T-cell (primary cell): ENCODE measurements at regions not wholly inside any gene's neighbourhood (a gene's known extent, or its start where the extent isn't known, plus 50 kb on each side); places are given as distances from the start of the nearest gene placed in this dataset.

Source experiments
- ATAC-seq, 4 experiments: fragments of 200-7000 bp in 3 of 4; fragments of 150-1000 bp in 1 of 4; cut with Tn5 transposase; replicated peaks in 1 of 4; 1 replicate in 3 of 4; 2 replicates in 1 of 4; pipeline ENCODE4 v1.10.0; 2021; ENCODE audit warnings: moderate library complexity in 3 of 4, mild to moderate bottlenecking in 2 of 4, moderate number of reproducible peaks in 1 of 4
- CTCF ChIA-PET, 2 donors: fragments of 300-600 bp; sonication (Branson Sonifier 250); formaldehyde crosslinking; loops; one replicate each; lab custom pipeline; 2022; ENCODE audit warnings: antibody characterized with exemption in 2 of 2; lab: Charles Lee
- POLR2A ChIA-PET, 2 donors: fragments of 300-600 bp; sonication (Branson Sonifier 250); formaldehyde crosslinking; loops; one replicate each; lab custom pipeline; 2022; ENCODE audit warnings: antibody characterized with exemption in 2 of 2; lab: Charles Lee
- DNase-seq, 35 experiments: peaks; one replicate each; pipeline versions ENCODE4 v3.0.0 to v3.0.0-alpha.2; 2013 to 2023
- H3K27ac ChIP-seq: one replicate; pipeline ENCODE4 v1.5.1; 2013; ENCODE audit warnings: low read length
- H3K27me3 ChIP-seq, 2 experiments: replicated peaks in 1 of 2; 1 replicate in 1 of 2; 2 replicates in 1 of 2; pipeline versions ENCODE4 v1.6.1 to v1.7.0; 2013; ENCODE audit warnings: low read length in 1 of 2, mixed read lengths in 1 of 2; ENCODE audit not compliant: control insufficient read depth in 2 of 2, insufficient read depth in 2 of 2; ENCODE audit errors: extremely low read depth in 1 of 2
- H3K36me3 ChIP-seq, 2 donors: 1 replicate in 1 of 2; 2 replicates in 1 of 2; pipeline versions ENCODE4 v1.6.1 to v1.7.0; 2013; ENCODE audit warnings: low read length in 1 of 2; ENCODE audit not compliant: control insufficient read depth in 2 of 2, insufficient read depth in 1 of 2; ENCODE audit errors: extremely low read depth in 1 of 2
- H3K4me1 ChIP-seq, 2 experiments: 1 replicate in 1 of 2; 2 replicates in 1 of 2; pipeline versions ENCODE4 v1.6.1 to v1.7.0; 2013; ENCODE audit warnings: low read length in 2 of 2, mixed read lengths in 1 of 2; ENCODE audit not compliant: insufficient read depth in 2 of 2, control insufficient read depth in 1 of 2; ENCODE audit errors: extremely low read depth in 1 of 2
- H3K4me3 ChIP-seq, 2 donors: 1 replicate in 1 of 2; 2 replicates in 1 of 2; pipeline versions ENCODE4 v1.5.1 to v1.7.0; 2013; ENCODE audit warnings: mild to moderate bottlenecking in 2 of 2, low read length in 1 of 2, moderate library complexity in 1 of 2; ENCODE audit not compliant: control insufficient read depth in 1 of 2; ENCODE audit errors: extremely low read depth in 1 of 2
- H3K9me3 ChIP-seq: 2 replicates; pipeline ENCODE4 v1.7.0; 2013
- H3K27ac Mint-ChIP-seq, 2 donors: one replicate each; pipeline ENCODE4 v1.8.0; 2020 to 2021; ENCODE audit warnings: mild to moderate bottlenecking in 2 of 2, mixed read lengths in 2 of 2
- H3K27me3 Mint-ChIP-seq, 2 donors: one replicate each; pipeline ENCODE4 v1.8.0; 2021 to 2022; ENCODE audit warnings: mixed read lengths in 2 of 2
- H3K36me3 Mint-ChIP-seq: one replicate; pipeline ENCODE4 v1.8.0; 2021; ENCODE audit warnings: mixed read lengths
- H3K4me1 Mint-ChIP-seq, 3 donors: one replicate each; pipeline ENCODE4 v1.8.0; 2020 to 2022; ENCODE audit warnings: mixed read lengths in 3 of 3, mild to moderate bottlenecking in 1 of 3
- H3K4me3 Mint-ChIP-seq, 3 donors: one replicate each; pipeline ENCODE4 v1.8.0; 2020 to 2022; ENCODE audit warnings: mild to moderate bottlenecking in 3 of 3, mixed read lengths in 3 of 3, moderate library complexity in 3 of 3
- H3K9me3 Mint-ChIP-seq, 3 donors: one replicate each; pipeline ENCODE4 v1.8.0; 2020 to 2022; ENCODE audit warnings: mixed read lengths in 3 of 3
- whole genome bisulfite sequencing: methylation state at CpG from one replicate; pipeline ENCODE4 v1.1.5; 2013; ENCODE audit warnings: missing lambda C conversion rate; ENCODE audit not compliant: insufficient coverage; 5-methylcytosine and 5-hydroxymethylcytosine counted together

- Histone ChIP-seq H3K9me3 (no peaks in the 10 kb centered on the region), H3K27ac (no peak overlapping the region), H3K4me1 (no peaks in the 10 kb centered on the region), H3K27me3 (no peaks in the 10 kb centered on the region), H3K4me3 (no peak overlapping the region), H3K36me3 (no peaks in the 10 kb centered on the region)
- WGBS, result no CpG with 5 or more reads among the region's 2 CpGs
- Mint-ChIP-seq H3K9me3 (peaks cover 3 to 16% (median 6%) of the 10 kb centered on the region in 3 donors), H3K4me3 (no peak overlapping the region), H3K4me1 (no peaks in the 10 kb centered on the region), H3K27ac (no peak overlapping the region), H3K36me3 (no peaks in the 10 kb centered on the region), H3K27me3 (no peaks in the 10 kb centered on the region)
- ChIA-PET CTCF (no interaction called here), POLR2A (no interaction called here)
- ATAC-seq (no peak), DNase-seq (no peak)
Observed at GRCh38 chr13:63492604-63493003, 2077.0 kb upstream of the PCDH20 start.

GRCh38 chr13:63490149-63490548, 2074.5 kb upstream of the PCDH20 start:
- Histone ChIP-seq H3K27ac (no peak overlapping the region), H3K27me3 (no peaks in the 10 kb centered on the region), H3K4me1 (no peaks in the 10 kb centered on the region), H3K9me3 (no peaks in the 10 kb centered on the region), H3K4me3 (no peak overlapping the region), H3K36me3 (no peaks in the 10 kb centered on the region)
- DNase-seq (no peak), ATAC-seq (no peak)
- WGBS, result no CpG with 5 or more reads among the region's 1 CpG
- no peak overlapping the region for H3K27ac Mint-ChIP-seq
- no peak overlapping the region for H3K4me3 Mint-ChIP-seq
- H3K27me3 Mint-ChIP-seq, result no peaks in the 10 kb centered on the region
- peaks cover 8 to 14% (median 8%) of the 10 kb centered on the region in 3 donors for H3K9me3 Mint-ChIP-seq
- ChIA-PET POLR2A (no interaction called here), CTCF (no interaction called here)
- no peaks in the 10 kb centered on the region for H3K36me3 Mint-ChIP-seq
- H3K4me1 Mint-ChIP-seq, result no peaks in the 10 kb centered on the region

- no peaks in the 10 kb centered on the region for H3K4me1 Mint-ChIP-seq
- POLR2A ChIA-PET, result no interaction called here
- ATAC-seq, result no peak
Observed at GRCh38 chr13:63481334-63481733, 2065.7 kb upstream of the PCDH20 start.

GRCh38 chr13:63472711-63473110, 2057.1 kb upstream of the PCDH20 start:
- Histone ChIP-seq H3K27me3 (no peaks in the 10 kb centered on the region), H3K27ac (no peak overlapping the region), H3K36me3 (no peaks in the 10 kb centered on the region), H3K4me1 (no peaks in the 10 kb centered on the region), H3K9me3 (no peaks in the 10 kb centered on the region), H3K4me3 (no peak overlapping the region)
- no CpG with 5 or more reads among the region's 1 CpG for WGBS
- DNase-seq (no peak), ATAC-seq (no peak)
- Mint-ChIP-seq H3K27ac (no peak overlapping the region), H3K4me1 (no peaks in the 10 kb centered on the region), H3K9me3 (peaks cover 14 to 23% (median 17%) of the 10 kb centered on the region in 3 donors), H3K4me3 (no peak overlapping the region), H3K27me3 (no peaks in the 10 kb centered on the region), H3K36me3 (no peaks in the 10 kb centered on the region)
- ChIA-PET POLR2A (no interaction called here), CTCF (no interaction called here)

More at GRCh38 chr13:63481334-63481733, 2065.7 kb upstream of the PCDH20 start:
- no peak overlapping the region for H3K4me3 ChIP-seq
- CTCF ChIA-PET, result no interaction called here
- DNase-seq, result no peak
- H3K4me1 ChIP-seq, result no peaks in the 10 kb centered on the region
- Mint-ChIP-seq H3K9me3 (peaks cover 5 to 15% (median 14%) of the 10 kb centered on the region in 3 donors), H3K27me3 (no peaks in the 10 kb centered on the region), H3K27ac (no peak overlapping the region), H3K36me3 (no peaks in the 10 kb centered on the region), H3K4me3 (no peak overlapping the region)
- H3K27me3 ChIP-seq, result no peaks in the 10 kb centered on the region
- no peaks in the 10 kb centered on the region for H3K9me3 ChIP-seq
- H3K27ac ChIP-seq, result no peak overlapping the region
- no peaks in the 10 kb centered on the region for H3K36me3 ChIP-seq

GRCh38 chr13:63463782-63464610, 2048.3 kb upstream of the PCDH20 start:
- ATAC-seq, result no peak
- H3K4me1 ChIP-seq, result no peaks in the 10 kb centered on the region
- no peak for DNase-seq
- H3K27ac Mint-ChIP-seq, result no peak overlapping the region
- H3K9me3 ChIP-seq, result no peaks in the 10 kb centered on the region
- ChIA-PET POLR2A (interaction anchor here (0.6 kb wide), 2 partner anchors 264 to 1589 kb away, joined by 3 to 4 read pairs; no protein-coding TSS in a partner anchor), CTCF (no interaction called here)
- peaks cover 7 to 20% (median 19%) of the 10 kb centered on the region in 3 donors for H3K9me3 Mint-ChIP-seq
- no peaks in the 10 kb centered on the region for H3K36me3 Mint-ChIP-seq
- H3K4me3 ChIP-seq, result no peak overlapping the region
- H3K27me3 Mint-ChIP-seq, result no peaks in the 10 kb centered on the region
- no peaks in the 10 kb centered on the region for H3K36me3 ChIP-seq
- H3K4me3 Mint-ChIP-seq, result no peak overlapping the region
- WGBS, result 67% methylated on average over 1 of the region's 1 CpG
- no peaks in the 10 kb centered on the region for H3K27me3 ChIP-seq
- H3K27ac ChIP-seq, result no peak overlapping the region
- H3K4me1 Mint-ChIP-seq, result no peaks in the 10 kb centered on the region

- no peaks in the 10 kb centered on the region for H3K4me1 Mint-ChIP-seq
- peaks cover 0 to 16% (median 8%) of the 10 kb centered on the region in 3 donors for H3K9me3 Mint-ChIP-seq
- no peak overlapping the region for H3K27ac Mint-ChIP-seq
- DNase-seq (no peak), ATAC-seq (no peak)
- H3K4me3 ChIP-seq, result no peak overlapping the region
- no CpG with 5 or more reads among the region's 2 CpGs for WGBS
- H3K9me3 ChIP-seq, result no peaks in the 10 kb centered on the region
- CTCF ChIA-PET, result no interaction called here
- H3K4me1 ChIP-seq, result no peaks in the 10 kb centered on the region
- H3K4me3 Mint-ChIP-seq, result no peak overlapping the region
- POLR2A ChIA-PET, result no interaction called here
- no peaks in the 10 kb centered on the region for H3K27me3 ChIP-seq
- no peak overlapping the region for H3K27ac ChIP-seq
- no peaks in the 10 kb centered on the region for H3K27me3 Mint-ChIP-seq
- H3K36me3 Mint-ChIP-seq, result no peaks in the 10 kb centered on the region
- H3K36me3 ChIP-seq, result no peaks in the 10 kb centered on the region
Observed at GRCh38 chr13:63460462-63461090, 2044.9 kb upstream of the PCDH20 start.
